HG03045 (cell line): ENCODE measurements at regions not wholly inside any gene's neighbourhood (a gene's known extent, or its start where the extent isn't known, plus 50 kb on each side); places are given as distances from the start of the nearest gene placed in this dataset.

Experiments used
- ATAC-seq: cut with Tn5 transposase; IDR thresholded peaks from one replicate; pipeline ENCODE4 v1.9.1; 2021; ENCODE audit warnings: mild to moderate bottlenecking, moderate library complexity; ENCODE audit not compliant: unreplicated experiment

DNA sequence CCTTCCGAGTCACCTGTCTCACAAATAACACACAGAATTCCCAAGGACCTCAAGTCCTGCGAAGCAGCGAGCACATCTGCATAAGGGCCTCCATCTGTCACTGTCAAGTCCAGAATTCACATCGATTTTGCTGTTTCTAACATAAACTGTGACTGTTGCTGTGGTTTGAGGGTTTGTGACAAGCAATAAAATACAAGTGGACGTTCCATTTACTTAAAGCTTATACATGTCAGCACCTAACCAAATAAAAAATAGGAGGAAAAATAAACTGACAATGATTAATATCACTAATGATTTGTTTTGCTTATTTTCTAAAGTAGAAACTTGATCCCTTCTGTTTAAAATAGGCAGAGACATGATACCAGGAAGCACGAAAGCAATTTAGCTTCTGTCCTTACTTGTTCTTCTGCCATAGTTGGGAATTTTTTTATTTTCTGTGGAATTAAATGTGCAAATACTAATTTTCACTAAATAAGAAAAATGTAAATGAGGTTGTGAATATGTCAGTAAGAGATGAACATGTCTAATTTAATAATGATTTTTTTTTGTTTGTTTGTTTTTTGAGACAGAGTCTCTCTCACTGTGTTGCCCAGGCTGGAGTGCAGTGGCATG is 279.1 kb downstream of the FGF9 start:
- ATAC-seq = no peak

DNA sequence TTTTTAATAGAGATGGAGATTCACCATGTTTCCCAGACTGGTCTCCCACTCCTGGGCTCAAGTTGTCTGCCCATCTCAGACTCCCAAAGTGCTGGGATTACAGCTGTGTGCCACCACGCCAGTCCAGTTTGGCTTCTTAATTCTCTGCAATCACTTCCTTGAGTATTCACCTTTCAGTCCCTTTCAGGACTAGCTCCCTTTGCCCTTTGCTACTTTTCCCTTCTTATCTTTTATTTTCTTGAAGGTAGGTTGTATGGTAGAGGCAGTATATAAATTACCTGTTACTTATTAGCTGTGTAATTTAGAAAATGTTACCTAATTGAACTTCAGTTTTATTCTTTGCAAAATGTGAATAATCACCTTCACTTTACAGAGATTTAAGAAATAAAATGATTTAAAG is 285.8 kb downstream of the FGF9 start:
- ATAC-seq = no peak

DNA sequence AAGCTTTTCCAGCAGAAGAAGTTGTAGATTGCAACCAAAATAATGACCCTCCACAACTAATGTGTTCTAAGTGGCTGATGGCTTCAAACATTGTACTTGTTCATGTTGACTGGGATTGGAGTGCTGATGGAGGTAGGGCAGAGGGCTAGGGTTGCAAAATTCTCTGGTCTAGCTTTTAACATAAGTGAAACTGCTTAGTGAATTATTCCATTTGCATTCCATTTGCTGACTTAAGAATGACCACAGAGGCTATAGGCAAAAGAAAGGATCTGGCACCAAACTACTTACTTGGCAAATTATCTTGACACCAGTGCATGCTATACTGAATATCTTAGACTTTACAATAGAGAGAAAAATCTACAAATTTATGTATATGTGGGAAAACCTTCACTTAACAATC is 287.0 kb downstream of the FGF9 start:
- no peak for ATAC-seq

GRCh38 chr13:21960108-21960507 is 289.2 kb downstream of the FGF9 start:
- no peak for ATAC-seq

DNA sequence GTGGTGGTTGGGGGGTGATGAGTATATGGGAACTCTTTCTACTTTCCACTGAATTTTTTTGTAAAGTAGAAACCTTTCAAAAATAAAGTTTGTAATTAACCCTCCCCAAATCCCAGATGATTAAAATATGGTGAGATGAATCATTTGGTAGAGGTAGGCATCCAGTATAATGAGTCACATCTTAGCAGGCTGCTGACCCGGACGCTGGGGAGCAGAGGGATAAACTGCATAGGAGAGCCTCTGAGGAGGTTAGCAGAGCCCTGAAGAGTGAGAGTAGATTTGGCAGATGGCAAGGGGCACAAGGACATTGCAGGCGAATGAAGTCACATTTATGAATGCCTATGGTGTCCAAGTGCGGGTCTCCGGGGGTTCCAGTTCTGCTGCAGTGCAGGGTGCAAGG is 293.8 kb downstream of the FGF9 start:
- no peak for ATAC-seq

DNA sequence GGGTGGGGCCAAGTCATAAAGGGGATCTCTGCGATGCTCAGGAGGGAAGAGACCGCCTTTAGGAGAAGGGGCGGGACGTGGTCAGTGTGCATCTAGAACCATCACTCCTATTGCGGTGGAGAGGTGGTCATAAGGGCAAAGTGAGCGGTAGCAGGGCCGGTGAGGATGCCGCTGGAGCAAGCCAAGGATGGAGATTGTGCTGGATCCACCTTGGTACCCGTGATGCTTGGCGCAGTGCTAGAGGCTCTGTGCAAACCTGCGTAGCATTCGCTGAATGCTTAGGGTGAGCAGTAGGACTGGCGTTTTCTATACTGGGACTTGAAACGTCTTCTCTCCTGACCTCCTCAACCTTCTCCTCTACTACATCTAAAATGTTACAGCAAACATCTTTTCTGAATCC is 294.2 kb downstream of the FGF9 start:
- no peak for ATAC-seq

DNA sequence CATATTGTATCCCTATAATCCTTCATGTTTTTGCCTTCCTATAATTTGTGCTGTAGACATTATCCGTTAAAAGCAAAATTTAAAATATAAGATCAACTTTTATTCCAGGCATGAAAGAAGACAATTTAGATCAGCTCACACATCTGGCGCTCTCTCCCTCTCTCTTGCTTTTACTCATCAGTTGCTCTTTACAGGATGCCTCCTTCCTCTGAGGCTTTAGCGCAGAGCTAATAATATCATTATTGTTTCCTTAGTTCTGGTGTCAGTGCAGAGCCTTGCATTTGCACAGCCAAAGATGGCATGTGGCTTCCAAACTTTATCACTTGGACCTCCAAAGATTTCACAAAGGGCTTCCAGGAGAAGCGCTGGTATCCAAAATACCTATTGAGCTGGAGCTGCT is 295.1 kb downstream of the FGF9 start:
- no peak for ATAC-seq

DNA sequence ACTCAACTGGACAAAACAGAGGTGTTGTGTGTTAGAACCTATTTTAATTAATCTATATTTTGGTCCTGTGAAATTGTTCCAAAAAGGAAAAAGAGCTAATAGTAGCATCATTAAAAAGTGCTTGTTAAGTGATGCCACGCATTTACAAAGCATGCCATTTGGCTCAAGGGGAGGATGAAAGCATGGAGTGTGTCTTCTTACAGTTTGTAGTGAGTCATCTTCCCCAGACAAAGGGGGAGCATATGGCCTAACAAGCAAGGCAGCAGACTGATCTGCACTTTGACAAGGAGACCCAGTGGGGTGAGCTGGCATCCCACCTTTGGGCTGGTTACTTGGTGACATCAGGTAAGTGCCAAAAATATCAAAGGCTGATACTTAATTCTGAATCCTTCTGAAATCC is 297.0 kb downstream of the FGF9 start:
- no peak for ATAC-seq

DNA sequence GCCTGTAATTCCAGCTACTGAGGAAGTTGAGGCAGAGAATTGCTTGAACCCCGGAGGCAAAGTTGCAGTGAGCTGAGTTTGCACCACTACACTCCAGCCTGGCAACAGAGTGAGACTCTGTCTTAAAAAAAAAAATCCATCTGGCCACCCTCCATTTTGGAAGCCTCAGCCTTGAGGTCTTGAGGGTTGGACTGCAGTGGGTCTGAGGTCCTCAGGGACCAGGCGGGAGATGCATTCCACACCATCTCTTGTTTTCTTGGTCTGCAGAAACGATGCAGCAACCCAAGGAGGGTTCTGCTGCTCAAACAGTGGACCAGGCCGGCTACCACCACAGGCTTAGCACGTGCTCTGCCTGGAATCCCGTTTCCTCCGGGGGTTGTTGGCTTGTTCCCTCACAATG is 299.3 kb downstream of the FGF9 start:
- ATAC-seq = no peak

DNA sequence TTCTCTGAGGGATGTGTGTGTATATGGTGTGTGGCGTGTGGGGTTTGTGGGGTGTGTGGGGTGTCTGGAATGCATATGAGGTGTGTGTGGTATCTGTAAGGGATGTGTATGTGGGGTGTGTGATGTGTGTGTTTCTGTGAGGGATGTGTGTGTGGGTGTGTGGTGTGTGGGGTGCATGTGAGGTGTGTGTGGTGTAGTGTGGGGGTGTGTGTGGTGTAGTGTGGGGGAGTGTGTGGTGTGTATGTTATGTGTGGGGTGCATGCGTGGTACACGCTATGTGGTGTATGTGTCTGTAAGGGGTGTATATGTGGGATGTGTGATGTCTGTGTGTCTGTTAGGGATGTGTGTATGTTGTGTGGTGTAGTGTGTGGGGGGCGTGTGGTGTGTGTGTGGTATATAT is 300.0 kb downstream of the FGF9 start:
- no peak for ATAC-seq

DNA sequence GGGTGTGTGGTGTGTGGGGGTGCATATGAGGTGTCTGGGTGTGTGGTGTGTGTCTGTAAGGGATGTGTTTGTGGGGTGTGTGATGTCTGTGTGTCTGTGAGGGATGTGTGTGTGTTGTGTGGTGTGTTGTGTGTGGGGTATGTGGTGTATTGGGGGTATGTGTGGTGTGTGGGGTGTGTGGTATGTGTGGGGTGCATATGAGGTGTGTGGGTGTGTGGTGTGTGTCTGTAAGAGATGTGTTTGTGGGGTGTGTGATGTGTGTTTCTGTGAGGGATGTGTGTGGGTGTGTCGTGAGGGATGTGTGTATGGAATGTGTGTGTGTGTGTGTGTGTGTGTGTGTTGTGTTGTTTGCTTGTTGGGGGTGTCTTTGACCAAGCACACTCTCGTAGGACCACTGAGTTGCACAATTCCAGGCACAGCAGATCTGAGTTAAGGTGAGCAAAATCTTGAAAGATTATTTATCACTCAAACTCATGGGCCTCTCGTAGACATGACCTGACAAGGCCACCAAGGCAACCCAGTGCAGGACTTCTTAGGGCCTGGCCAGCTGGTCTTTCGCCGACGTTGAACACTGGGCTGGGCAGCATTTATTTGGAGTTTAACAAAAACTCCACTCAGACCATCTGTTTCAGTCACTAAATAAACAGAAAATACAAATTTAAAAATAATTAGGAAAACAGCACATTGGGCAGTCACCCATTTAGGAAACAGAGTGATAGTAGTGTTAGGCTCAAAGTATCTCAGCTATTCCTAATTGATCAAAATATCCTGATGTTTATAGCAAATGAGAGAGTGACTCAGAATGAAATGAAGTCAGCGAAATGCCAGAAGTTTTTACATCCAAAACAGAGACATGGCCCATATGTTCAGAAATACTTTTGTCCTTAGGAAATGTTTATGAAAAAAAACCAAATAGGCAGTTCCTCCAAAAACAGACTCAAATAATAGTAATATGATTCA is 301.1 kb downstream of the FGF9 start:
- no peak for ATAC-seq

GRCh38 chr13:21973437-21974125 is 302.7 kb downstream of the FGF9 start:
- ATAC-seq = no peak

DNA sequence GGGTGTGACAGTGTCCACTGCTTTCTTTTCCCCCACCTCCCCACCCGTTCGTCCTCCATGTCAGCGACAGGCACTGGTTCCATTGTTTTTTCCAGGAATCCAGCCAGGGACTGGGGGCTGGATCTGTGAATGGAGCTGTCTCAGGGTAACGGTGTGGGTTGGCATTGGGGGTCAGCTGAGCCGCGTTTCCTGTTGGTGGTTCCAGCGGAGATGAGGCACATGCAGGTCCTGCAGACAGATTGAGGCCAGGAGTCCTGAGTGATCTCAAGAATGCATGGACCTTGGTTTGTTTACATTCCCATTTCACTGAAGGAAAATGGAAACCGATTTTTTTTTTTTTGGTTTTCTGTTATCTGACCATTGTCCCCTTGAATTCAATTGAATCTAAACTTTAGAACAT is 303.9 kb downstream of the FGF9 start:
- ATAC-seq = no peak

DNA sequence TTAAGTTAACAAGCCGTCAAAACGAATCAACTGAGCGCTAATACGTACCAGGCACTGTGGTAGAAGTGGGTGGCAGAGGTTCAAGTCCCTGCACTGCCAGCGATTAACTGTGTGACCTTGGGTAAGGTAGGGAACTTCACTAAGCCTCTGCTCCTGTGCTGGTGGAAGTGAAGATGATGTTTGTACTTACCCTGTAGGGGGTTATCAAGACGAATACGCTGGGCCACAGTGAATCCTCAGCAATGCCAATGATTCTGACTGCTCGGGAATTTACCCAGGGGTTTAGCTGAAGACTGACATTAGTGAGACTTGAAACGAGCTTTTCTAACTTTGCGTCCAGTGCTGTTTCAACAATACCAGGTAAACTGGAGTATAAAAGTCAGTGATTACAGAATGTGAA is 305.3 kb downstream of the FGF9 start:
- ATAC-seq = no peak

GRCh38 chr13:21979161-21979806 is 308.4 kb downstream of the FGF9 start:
- no peak for ATAC-seq

DNA sequence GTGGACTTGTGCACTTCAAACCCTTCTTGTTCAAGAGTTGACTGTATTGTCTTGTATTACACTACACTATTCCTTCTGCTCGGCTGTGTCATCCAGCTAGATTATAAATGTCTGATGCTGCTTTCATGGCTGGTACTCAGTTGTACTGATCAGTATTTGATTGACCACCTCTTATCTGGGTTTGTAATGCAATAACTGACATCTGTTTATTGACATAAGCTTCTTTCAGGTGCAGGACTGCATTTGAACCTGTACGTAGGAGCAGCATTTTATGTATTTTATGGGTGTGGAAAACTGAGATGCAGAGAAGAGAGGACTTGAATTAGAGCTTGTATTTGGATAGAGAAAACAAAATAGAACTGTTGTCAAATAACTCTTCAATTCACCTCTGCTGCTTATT is 309.2 kb downstream of the FGF9 start:
- no peak for ATAC-seq

DNA sequence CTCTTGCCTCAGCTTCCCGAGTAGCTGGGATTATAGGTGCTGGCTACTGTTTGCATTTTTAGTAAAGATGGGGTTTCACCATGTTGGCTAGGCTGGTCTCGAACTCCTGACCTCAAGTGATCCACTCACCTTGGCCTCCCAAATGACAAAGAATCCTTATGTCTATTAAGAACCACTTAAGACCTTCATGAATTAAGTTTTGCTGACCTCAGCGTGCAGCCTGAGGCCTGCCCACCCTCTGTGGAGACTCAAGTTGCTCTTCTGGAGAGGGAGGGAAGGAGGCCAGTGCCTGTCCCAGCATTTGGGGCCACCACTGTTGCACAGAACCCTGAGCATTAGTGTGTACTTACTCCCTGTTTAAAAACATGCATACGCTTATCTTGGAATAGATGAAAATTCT is 313.3 kb downstream of the FGF9 start:
- ATAC-seq = no peak

DNA sequence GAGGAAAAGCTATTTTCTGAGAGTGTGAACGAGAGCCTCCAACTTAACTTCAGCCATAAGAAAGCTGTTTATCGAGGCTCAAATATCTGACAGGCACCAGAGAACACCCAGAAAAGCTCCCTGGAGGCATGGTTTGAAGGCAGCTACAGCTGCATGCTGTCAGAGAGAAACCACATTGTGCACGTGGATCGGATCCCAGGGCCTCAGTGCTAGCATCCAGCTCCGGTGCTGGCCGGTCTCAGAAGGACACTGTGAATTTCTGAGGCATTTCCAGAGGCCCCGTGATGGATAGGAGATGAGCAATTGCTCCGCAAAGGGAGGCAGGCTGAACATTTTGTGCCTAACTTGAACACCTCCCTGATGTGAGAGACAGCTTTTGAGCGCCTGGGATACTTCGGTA is 315.7 kb downstream of the FGF9 start:
- ATAC-seq = no peak

- ATAC-seq = no peak
Observed at GRCh38 chr13:21987793-21988192, 316.9 kb downstream of the FGF9 start.

DNA sequence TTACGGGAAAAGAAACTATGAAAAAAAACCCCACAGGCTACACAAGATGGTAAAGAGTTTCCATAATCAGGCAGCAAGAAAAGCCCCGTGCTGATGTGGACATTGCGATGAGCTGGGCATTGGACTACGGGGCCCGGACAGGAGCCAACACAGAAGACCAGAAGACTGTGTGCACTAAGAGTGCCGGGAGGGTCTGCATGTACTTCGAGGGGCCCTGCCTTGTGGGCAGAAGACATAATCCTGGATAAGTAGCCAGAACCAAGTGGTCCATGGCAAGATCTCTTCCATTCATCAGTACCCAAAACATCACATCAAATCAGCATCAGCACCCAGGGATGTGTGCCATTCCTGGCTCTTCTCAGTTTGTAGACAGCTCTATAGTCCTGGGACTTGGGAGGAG is 317.8 kb downstream of the FGF9 start:
- no peak for ATAC-seq

DNA sequence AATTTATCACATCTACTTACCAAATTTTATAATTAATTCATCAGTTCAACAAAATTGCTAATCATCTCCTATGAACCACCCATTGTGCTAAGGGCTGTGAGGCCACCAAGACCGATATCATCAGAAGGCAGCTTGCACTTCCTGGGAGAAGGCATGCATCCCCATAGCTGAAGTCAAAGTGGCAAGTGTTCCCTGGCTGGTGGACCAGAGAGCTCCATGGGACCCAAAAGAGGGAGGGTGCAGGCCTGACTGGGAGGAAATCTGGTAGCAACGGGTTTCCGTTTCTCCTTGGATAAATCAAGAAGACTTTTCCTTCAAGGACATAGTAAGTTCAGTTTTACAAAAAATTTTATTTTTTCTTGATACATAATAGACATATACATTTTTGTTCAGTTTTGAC is 325.2 kb downstream of the FGF9 start:
- no peak for ATAC-seq
